Natural killer cell (primary cell): ENCODE measurements at regions not wholly inside any gene's neighbourhood (a gene's known extent, or its start where the extent isn't known, plus 50 kb on each side); places are given as distances from the start of the nearest gene placed in this dataset.

ENCODE experiments used
- ATAC-seq, 3 donors: fragments of 150-1000 bp in 2 of 3; fragments of 200-7000 bp in 1 of 3; cut with Tn5 transposase; 1 replicate in 1 of 3; 2 replicates in 2 of 3; pipeline ENCODE4 v1.10.0; 2021; ENCODE audit warnings: mild to moderate bottlenecking in 2 of 3, moderate library complexity in 2 of 3
- DNase-seq, 2 donors: peaks; one replicate each; pipeline versions ENCODE4 v3.0.0 to v3.0.0-alpha.2; 2013 to 2021; ENCODE audit warnings: mixed read lengths in 1 of 2
- H3K27ac ChIP-seq: one replicate; pipeline ENCODE4 v1.5.1; 2013; ENCODE audit warnings: mild to moderate bottlenecking, low read length
- H3K27me3 ChIP-seq: one replicate; pipeline ENCODE4 v1.6.1; 2013; ENCODE audit warnings: low read length; ENCODE audit not compliant: control insufficient read depth, insufficient read depth
- H3K36me3 ChIP-seq: one replicate; pipeline ENCODE4 v1.6.1; 2013; ENCODE audit warnings: low read length; ENCODE audit not compliant: control insufficient read depth, insufficient read depth
- H3K4me1 ChIP-seq: one replicate; pipeline ENCODE4 v1.6.1; 2013; ENCODE audit warnings: low read length; ENCODE audit not compliant: control insufficient read depth, insufficient read depth
- H3K4me3 ChIP-seq: one replicate; pipeline ENCODE4 v1.5.1; 2013; ENCODE audit warnings: low read length
- H3K9me3 ChIP-seq: one replicate; pipeline ENCODE4 v1.6.1; 2013; ENCODE audit warnings: low read length; ENCODE audit not compliant: control insufficient read depth, insufficient read depth
- H3K27ac Mint-ChIP-seq, 2 donors: one replicate each; pipeline ENCODE4 v1.8.0; 2022; ENCODE audit warnings: mild to moderate bottlenecking in 2 of 2, mixed read lengths in 2 of 2, moderate library complexity in 1 of 2
- H3K27me3 Mint-ChIP-seq, 2 donors: one replicate each; pipeline ENCODE4 v1.8.0; 2022; ENCODE audit warnings: low read depth in 2 of 2, mixed read lengths in 2 of 2
- H3K36me3 Mint-ChIP-seq: one replicate; pipeline ENCODE4 v1.8.0; 2022; ENCODE audit warnings: mixed read lengths
- H3K4me1 Mint-ChIP-seq, 2 donors: one replicate each; pipeline ENCODE4 v1.8.0; 2022; ENCODE audit warnings: mixed read lengths in 2 of 2
- H3K4me3 Mint-ChIP-seq: one replicate; pipeline ENCODE4 v1.8.0; 2022; ENCODE audit warnings: mild to moderate bottlenecking, moderate library complexity, mixed read lengths
- H3K9me3 Mint-ChIP-seq, 2 donors: one replicate each; pipeline ENCODE4 v1.8.0; 2022; ENCODE audit warnings: mixed read lengths in 2 of 2
- CTCF ChIP-seq: fragments of 200-600 bp; IDR thresholded peaks from one replicate; pipeline ENCODE4 v1.8.0; 2022; ENCODE audit warnings: antibody characterized with exemption
- WGBS: methylation state at CpG from one replicate; pipeline ENCODE4 v1.1.7; 2013; ENCODE audit warnings: missing lambda C conversion rate; ENCODE audit not compliant: insufficient coverage; 5-methylcytosine and 5-hydroxymethylcytosine counted together
- intact Hi-C: fragments of 100-400 bp; cut with micrococcal nuclease; formaldehyde crosslinking; loops from one replicate; pipeline ENCODE4 v1.14.2; 2022

- intact Hi-C loops: no loop called here
- Mint-ChIP-seq H3K9me3 (peaks cover 2 to 8% of the 10 kb centered on the region in 2 donors), H3K36me3 (no peaks in the 10 kb centered on the region), H3K4me1 (no peaks in the 10 kb centered on the region), H3K27me3 (no peaks in the 10 kb centered on the region), H3K27ac (no peak overlapping the region), H3K4me3 (no peak overlapping the region)
- Histone ChIP-seq H3K27ac (no peak overlapping the region), H3K36me3 (no peaks in the 10 kb centered on the region), H3K4me1 (no peaks in the 10 kb centered on the region), H3K9me3 (no peaks in the 10 kb centered on the region), H3K27me3 (no peaks in the 10 kb centered on the region), H3K4me3 (no peak overlapping the region)
- 78% methylated on average over 10 of the region's 13 CpGs for WGBS
- DNase-seq (no peak), ATAC-seq (no peak)
- no peak for TF ChIP-seq CTCF
These were observed 265.1 kb upstream of the CEP162 start for GRCh38 chr6:84492241-84493165.

GRCh38 chr6:84489598-84489997 lies 262.2 kb upstream of the CEP162 start:
- H3K36me3 Mint-ChIP-seq: no peaks in the 10 kb centered on the region

GRCh38 chr6:84486526-84486925 lies 259.1 kb upstream of the CEP162 start:
- peaks cover 5 to 9% of the 10 kb centered on the region in 2 donors for H3K9me3 Mint-ChIP-seq
- DNase-seq: no peak
- H3K27ac ChIP-seq: no peak overlapping the region
- no peaks in the 10 kb centered on the region for H3K4me1 ChIP-seq
- no peaks in the 10 kb centered on the region for H3K27me3 ChIP-seq
- no peaks in the 10 kb centered on the region for H3K4me1 Mint-ChIP-seq
- H3K9me3 ChIP-seq: no peaks in the 10 kb centered on the region
- H3K27me3 Mint-ChIP-seq: no peaks in the 10 kb centered on the region
- intact Hi-C loops: no loop called here
- TF ChIP-seq CTCF: no peak
- H3K27ac Mint-ChIP-seq: no peak overlapping the region
- no peak overlapping the region for H3K4me3 Mint-ChIP-seq
- H3K36me3 Mint-ChIP-seq: no peaks in the 10 kb centered on the region
- no peak for ATAC-seq
- no peak overlapping the region for H3K4me3 ChIP-seq
- H3K36me3 ChIP-seq: no peaks in the 10 kb centered on the region

More at GRCh38 chr6:84489598-84489997, 262.2 kb upstream of the CEP162 start:
- ATAC-seq (no peak), DNase-seq (no peak)
- Mint-ChIP-seq H3K4me1 (no peaks in the 10 kb centered on the region), H3K27me3 (no peaks in the 10 kb centered on the region), H3K27ac (no peak overlapping the region), H3K9me3 (peaks cover 2 to 5% of the 10 kb centered on the region in 2 donors), H3K4me3 (no peak overlapping the region)
- Histone ChIP-seq H3K27me3 (no peaks in the 10 kb centered on the region), H3K9me3 (no peaks in the 10 kb centered on the region), H3K36me3 (no peaks in the 10 kb centered on the region), H3K27ac (no peak overlapping the region), H3K4me3 (no peak overlapping the region), H3K4me1 (no peaks in the 10 kb centered on the region)
- TF ChIP-seq CTCF: no peak
- 70% methylated on average over 1 of the region's 1 CpG for WGBS
- intact Hi-C loops: no loop called here

GRCh38 chr6:84469144-84469543 lies 241.7 kb upstream of the CEP162 start:
- no peaks in the 10 kb centered on the region for H3K27me3 Mint-ChIP-seq
- no peaks in the 10 kb centered on the region for H3K4me1 Mint-ChIP-seq
- H3K36me3 Mint-ChIP-seq: peaks cover 8% of the 10 kb centered on the region
- no peak overlapping the region for H3K4me3 Mint-ChIP-seq
- Histone ChIP-seq H3K4me3 (no peak overlapping the region), H3K27me3 (no peaks in the 10 kb centered on the region), H3K27ac (no peak overlapping the region), H3K4me1 (no peaks in the 10 kb centered on the region), H3K36me3 (no peaks in the 10 kb centered on the region), H3K9me3 (no peaks in the 10 kb centered on the region)
- H3K9me3 Mint-ChIP-seq: peaks cover 8 to 13% of the 10 kb centered on the region in 2 donors
- 83% methylated on average over 1 of the region's 1 CpG for WGBS
- DNase-seq: no peak
- ATAC-seq: no peak
- intact Hi-C loops: no loop called here
- no peak for TF ChIP-seq CTCF
- no peak overlapping the region for H3K27ac Mint-ChIP-seq
